NCI-H1417 treated with DMSO at 0.1 percent for 48 hours (cell line): ENCODE measurements at regions not wholly inside any gene's neighbourhood (a gene's known extent, or its start where the extent isn't known, plus 50 kb on each side); places are given as distances from the start of the nearest gene placed in this dataset.

ENCODE experiments used
- DNase-seq: peaks from one replicate; lab custom pipeline; 2025; lab: John Stamatoyannopoulos, UW

DNA sequence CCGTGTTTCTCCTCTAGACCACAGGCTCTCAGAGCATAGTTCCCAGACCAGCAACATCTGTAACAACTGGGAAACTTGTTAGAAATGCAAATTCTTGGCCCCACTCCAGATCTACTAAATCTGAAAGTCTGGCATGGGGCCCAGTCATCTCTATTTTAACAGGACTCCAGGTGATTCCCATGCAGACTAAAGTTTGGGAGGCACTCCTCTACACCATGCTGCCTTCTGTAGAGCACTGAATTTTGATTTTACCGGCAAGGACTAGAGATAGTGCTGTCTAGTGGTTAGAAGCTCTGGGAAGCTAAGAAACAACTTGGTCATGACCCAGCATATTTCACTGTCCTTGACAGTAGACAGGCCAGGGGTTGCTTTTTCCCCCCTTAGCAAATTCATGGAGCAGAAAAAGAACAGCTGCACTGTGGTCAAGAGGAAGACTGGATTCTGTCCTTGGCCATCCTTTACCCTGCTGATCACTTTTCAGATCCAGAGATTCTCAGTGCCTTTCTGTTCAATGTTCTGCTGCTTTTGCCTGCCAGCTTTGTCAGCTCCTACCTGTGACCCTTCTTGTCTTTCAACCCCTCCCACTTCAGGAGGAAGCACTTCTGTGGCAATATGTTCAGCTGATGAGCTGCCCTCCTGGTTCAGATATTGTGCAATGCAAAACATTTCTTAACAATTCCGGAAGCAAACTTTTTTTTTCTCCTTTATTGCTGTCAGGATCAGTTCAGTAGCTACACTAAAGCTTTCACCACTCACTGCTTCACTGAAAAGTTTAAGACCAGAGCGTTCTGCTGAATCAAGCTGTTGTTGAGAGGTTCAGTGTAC, 133.8 kb upstream of the NUDT4 start:
- no peak for DNase-seq

DNA sequence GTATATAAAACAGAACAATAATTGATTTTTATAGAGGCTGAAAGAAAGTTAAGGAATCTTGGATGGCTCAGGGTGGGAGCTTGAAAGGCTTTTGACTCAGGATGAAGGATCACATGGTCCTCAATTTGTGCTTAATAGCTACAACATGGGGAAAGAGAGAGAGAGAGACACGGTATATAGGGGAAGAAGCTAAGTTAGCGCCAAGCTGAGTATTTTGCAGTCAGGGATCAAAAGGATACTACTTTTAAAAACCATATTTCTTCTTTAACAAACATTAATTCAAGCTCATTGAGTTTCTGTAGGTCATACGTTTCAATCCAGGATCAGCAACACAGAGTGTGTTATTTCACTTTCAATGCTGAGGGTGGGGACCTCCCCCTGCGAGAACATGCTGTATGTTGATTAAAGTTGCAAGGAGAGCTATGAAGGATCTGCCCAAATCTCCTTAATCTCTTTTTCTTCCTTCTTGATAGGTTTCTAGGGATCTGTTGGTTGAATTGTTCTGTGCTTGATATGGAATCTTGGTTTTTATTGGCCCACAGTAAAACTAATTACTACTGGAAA, 133.1 kb upstream of the NUDT4 start:
- DNase-seq, result no peak

DNA sequence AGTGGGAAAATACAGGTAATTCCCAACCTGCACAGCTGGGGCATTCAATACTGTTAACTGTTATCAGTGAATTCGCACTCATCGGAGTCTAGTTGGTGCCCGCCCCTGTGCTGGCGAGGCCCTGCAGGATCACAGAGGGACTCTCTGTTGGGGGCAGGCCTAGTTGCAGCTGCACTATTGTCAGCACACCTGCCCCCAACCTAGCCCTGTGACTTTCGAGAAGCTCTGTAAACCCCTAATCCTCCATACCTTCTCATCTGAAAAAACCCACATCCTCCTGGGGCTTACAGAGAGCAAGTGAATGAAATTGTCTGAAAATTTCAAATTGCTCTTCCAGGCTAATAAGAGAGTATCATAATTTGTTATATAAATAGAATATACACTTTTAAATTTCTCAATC, 132.2 kb upstream of the NUDT4 start:
- DNase-seq, result no peak

GRCh38 chr12:93247313-93247991, 130.3 kb upstream of the NUDT4 start:
- DNase-seq, result no peak

DNA sequence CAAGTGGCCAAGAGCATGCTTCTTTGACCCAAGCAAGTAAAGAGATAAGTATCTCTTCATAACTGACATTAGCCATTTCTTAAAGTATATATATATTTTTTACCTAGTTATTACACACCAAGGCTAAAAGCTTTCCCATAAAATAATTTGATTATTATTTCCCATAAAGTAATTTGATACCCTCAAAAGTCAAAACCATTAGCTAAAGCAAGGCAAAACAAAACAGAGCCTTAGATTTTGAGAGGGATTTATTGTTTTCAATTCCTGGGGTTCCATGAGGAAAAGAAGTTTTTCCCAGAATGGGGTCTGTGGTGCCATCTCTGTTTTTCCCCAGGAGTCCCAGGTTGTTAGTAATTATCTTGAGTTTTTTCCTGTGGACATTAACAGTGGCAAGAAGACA, 125.5 kb upstream of the NUDT4 start:
- no peak for DNase-seq

- DNase-seq, result no peak
These were observed 122.8 kb upstream of the NUDT4 start for GRCh38 chr12:93254911-93255310.

GRCh38 chr12:93256256-93256969, 121.3 kb upstream of the NUDT4 start:
- DNase-seq, result no peak

DNA sequence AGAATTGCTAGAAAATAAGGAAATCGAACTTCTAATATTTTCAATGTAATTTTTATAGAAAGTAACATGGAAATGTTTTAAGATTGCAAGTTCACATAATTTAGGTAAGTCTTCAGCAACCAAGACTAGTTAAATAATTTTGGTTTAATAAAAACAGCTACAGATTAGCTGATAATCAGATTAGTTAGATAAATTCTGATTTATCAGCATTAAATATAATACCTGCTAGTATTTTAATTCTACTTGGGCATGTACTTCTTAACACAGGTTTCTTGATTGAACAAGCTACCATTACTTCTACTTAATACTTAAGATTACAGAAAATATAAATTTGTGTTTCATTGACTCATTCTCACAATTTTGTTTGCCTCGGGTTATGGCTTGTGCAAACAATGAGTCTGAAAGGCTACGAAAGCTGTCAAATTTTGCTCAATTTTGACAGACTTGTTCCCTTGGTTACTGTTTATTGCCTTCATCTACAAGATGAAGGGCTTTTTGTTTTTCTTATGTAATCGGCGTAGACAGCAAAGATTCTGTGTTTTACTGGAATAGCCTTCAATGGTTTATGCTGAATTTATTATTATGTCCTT, 116.1 kb upstream of the NUDT4 start:
- DNase-seq, result no peak

DNA sequence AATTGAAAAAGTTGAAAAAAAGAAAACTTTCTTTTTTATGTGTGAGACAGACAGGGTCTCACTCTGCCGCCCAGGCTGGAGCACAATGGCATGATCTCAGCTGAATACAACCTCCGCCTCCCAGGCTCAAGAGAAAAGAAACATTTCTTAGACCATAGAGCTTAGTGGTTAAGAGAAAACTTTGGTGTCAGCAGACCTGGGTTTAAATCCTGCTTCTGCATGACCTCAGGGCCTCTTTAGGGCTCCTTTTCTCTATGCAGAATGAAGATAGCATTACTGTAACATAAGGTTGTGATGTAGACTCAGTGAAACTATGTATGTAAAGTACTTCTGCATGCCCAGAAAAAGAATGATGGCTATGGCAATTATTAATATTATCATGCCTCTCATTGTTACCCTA, 104.7 kb upstream of the NUDT4 start:
- DNase-seq, result no peak

DNA sequence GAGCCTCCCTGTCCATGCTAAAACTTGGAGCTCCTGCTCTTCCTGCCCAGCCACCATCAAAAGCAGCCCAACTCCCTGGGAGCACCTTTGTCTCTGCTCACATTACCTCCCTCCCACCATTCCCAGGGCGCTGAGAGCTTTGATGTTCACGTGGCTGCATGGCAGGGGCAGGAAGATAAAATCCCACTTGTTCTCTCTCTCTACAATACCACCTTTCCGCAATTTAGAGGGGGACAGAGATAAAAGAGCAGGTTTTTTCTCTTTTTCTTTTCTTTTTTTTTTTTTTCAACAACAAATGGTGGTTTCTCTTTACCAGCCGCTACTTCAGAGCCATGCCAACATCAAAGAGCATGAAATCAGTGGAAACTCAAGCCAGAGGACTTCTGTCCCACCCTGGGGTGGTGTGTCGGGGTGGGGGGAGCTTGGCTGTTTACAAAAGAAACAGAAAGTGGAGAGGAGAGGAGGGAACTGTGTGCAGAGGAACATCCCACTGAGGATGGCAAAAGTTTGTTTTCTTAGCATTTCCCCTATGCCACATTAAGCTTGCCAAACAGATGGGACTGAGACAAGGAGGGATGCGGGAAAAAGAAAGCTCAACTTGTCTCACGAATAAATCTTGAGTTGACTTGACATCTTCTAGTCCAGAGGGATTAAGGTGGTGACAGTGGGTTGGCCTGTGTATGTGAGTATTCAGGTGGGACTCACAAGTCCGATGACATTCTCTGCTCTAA, 103.7 kb upstream of the NUDT4 start:
- no peak for DNase-seq

DNA sequence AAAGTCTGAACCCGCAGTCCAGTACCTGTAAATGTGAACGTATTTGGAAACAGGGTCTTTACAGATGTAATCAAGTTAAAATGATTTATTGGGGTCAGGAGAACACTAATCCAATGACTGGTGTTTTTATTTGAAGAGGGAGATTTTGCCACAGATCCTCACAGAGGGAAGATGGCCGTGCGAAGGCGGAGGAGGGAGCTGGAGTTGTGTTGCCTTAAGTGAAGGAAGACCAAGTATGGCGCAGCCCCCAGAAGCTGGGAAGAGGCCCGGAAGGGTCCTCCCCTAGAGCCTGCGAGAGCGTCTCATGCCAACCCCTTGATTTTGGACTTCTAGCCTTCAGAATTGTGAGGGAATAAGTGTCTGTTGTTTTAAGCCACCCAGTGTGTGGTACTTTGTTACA, 102.8 kb upstream of the NUDT4 start:
- DNase-seq, result no peak

- DNase-seq, result no peak
These were observed 102.1 kb upstream of the NUDT4 start for GRCh38 chr12:93275589-93275988.

GRCh38 chr12:93279565-93280412, 97.9 kb upstream of the NUDT4 start:
- DNase-seq, result no peak

DNA sequence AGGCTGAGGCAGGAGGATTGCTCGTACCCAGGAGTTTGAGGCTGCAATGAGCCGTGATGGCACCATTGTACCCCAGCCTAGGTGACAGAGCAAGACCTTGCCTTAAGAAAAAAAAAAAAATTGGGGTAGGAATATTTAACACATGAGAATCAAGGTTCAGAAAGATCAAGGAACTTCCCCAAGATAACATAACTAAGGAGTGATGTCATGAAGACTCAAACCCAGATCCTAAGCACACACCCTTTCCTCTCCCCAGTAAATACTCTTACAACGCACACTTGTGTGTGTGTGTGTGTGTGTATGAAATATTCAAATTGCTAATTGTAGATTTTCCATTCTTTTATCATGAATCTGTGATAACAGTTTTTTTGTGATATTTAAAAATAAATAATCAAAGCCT, 90.6 kb upstream of the NUDT4 start:
- DNase-seq, result no peak

GRCh38 chr12:93288626-93289025, 89.1 kb upstream of the NUDT4 start:
- no peak for DNase-seq

DNA sequence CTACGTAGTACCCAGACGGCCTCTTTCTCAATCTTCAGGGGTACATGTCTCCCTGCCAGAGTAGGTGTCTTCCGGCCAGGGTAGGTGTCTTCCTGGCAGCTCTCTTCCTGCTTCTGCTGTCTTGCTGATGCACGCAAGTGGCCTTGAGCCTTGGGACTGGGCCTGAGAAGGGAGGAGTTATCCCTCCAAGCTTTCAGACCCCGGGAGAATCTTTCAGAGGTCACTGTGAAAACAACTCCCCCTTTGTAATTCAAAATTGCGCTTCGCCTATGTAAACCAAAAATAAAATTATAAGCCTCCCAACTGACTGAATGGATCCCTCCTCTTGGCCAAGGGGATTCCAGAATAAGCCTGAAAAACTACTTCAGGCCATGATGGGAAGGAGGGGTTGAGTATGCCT, 87.3 kb upstream of the NUDT4 start:
- DNase-seq, result no peak

GRCh38 chr12:93292213-93292612, 85.5 kb upstream of the NUDT4 start:
- DNase-seq, result no peak

- no peak for DNase-seq
These were observed 84.8 kb upstream of the NUDT4 start for GRCh38 chr12:93292731-93293566.

GRCh38 chr12:93297032-93297431, 80.7 kb upstream of the NUDT4 start:
- no peak for DNase-seq

DNA sequence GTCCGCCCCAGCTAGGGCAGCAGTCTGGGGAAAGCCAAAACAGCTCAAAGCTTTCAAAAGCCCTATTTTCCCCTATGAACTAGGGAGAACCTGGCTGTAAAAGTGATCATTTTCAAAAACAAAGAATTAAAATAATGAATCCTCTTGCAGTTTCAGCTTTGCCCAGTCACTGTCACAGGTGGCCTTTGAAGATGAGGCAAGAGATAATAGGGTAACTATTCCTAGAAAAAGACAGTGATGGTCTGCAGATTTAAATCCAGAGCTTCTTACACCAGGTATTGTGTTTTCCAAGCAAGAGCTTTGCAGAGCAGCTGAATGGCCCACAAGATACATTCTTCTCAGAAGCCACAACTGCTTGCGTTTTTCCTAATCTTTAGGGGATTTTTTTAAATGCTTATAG, 80.2 kb upstream of the NUDT4 start:
- DNase-seq, result no peak
